ENCODE measurements at regions not wholly inside any gene's neighbourhood (a gene's known extent, or its start where the extent isn't known, plus 50 kb on each side); places are given as distances from the start of the nearest gene placed in this dataset.
A peak's percentile ranks its signal among the peaks of the same experiment; 100 is the strongest.
"Not testable (repeated sequence)": the region's sequence is repeated elsewhere in the genome, so short reads cannot be mapped to it uniquely, and the experiment has no call there.

DNA sequence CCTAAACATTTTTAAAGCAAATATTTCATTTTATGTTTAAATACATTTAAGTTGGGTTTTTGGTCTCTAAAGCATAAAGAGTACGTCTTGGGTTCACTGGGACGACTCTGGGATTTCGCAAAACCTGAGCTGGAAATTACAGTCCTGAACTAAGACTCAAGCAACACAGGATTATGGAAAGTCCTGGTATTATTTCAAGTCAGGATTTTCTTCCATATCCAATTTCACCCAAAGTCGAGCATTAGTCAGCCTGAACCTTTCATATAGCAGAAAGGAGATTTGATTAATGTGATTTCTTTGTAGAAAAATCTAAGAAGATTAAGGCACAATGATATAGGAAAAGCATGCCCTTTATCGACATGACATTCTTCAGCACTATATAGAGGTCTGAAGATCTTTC, 100.0 kb downstream of the MTERF1 start:
- no peak for DNase-seq (ENCODE audit: low spot score)

DNA sequence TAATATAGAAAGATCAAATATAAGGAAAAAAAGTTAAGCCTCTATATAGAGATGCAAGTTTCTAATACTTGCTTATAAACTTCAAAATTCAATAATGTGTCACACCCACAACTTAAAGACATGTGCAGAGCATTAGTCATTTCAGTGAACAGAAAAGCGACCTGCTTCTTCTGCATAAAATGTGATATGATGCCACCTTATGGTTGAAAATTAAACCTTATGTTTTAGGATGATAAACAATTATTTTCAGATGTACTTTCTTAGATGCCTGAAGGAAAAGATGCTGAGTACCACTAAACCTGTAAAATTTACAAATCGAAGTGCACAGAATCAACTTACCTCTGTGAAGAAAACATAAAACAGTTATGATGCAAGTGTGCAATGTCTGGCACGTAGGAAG, 96.0 kb downstream of the MTERF1 start:
- DNase-seq (ENCODE audit: low spot score), result peak; percentile 61

DNA sequence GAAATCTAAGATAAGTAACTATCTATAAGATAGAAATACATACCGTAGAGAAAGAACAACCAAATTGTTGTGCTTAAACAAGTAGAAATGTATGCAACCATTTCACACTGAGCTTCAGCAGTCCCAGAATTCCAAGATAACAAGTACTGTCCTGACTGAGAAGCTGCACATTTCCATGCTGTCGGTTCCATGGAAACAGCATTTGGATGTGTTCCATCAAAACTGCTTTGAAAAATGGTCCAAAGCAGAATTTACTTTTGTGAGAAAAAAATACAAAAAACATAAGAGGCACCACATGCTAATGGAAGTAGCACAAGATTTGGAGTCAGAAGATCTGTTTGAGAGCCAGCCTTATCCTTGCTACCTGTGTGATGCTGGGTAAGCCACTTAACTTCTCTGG, 92.6 kb downstream of the MTERF1 start:
- DNase-seq (ENCODE audit: low spot score), result no peak

DNA sequence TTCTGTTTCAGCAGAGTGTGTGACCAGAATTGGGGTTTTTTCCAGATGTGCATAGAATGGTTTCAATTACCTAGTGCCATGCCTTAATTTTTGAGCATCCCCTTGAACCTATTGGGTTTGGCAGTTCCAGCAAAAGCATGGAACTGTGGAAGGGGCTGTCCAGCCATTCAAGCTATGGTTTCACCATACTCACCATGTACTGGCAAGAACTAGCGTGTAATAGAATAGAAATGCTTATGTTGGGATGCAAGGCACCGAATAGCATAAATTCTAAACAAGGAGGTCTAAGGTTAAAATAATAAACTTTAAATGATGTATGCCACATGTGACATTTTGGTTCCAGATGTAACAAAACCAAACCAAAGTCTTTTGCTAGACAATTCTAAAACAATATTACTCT, 91.4 kb downstream of the MTERF1 start:
- DNase-seq (ENCODE audit: low spot score), result no peak

DNA sequence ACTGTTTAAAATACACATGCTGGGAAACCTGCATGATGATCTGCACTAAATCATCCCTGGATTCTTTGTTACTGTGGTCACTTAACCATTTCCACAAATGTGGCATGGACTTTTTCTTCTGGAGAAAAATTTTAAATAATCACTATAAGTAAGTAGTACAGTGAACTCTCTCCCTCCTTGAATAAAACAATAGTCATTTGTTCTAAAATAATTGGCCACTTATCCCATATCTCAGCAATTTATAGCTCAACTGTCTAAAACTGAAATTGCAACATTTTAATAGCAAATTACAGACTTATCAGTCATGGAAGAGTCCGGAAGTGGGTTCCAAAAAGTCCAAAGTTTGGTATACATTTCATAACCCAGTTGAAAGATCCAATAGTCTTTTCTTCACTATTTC, 90.9 kb downstream of the MTERF1 start:
- DNase-seq (ENCODE audit: low spot score), result no peak

DNA sequence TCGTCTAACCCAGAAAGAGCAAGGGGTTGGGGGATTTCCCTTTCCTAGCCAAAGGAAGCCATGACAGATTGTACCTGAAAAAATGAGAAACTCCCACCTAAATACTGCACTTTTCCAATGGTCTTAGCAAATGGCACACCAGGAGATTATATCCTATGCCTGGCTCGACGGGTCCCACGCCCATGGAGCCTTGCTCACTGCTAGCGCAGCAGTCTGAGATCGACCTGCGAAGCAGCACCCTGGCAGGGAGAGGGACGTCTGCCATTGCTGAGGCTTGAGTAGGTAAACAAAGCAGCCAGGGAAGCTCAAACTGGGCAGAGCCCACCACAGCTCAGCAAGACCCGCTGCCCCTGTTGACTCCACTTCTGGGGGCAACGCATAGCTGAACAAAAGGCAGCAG, 89.9 kb downstream of the MTERF1 start:
- not testable (repeated sequence) for DNase-seq (ENCODE audit: low spot score)

DNA sequence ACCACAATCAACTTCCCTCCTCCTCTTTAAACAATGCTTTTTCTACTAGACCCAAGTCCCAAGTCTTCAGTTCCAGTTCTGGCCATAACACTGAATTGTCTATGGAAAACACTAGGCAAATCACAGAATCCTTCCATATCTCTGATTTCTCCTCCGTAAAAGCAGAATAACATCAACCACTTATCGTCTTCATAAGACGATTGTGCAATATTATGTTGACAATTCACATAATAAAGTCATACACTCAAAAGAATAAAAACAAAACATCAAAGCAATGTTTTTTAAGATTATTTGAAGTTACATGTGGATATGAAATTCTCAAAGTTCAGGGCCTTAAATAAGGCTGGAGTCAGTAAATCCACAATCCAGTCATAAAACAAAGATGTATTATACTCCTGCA, 84.4 kb downstream of the MTERF1 start:
- no peak for DNase-seq (ENCODE audit: low spot score)

DNA sequence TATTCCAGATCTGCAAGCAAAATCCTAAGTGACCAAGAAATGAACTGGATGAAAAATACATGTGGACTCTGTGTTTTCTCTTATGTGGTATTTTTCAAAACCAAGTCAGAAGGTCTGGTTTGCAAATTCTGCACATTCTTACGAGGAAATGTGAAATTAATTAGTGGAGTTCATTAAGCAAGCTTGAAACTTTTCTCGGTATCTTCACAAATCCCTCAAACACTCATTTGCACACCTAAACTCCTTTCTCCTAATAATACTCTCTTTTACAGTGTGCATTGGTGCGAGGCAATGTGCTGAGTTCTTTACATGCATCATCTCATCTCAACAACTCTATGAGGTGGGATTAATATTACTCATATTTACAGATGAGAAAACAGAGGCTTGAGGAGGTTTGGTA, 82.1 kb downstream of the MTERF1 start:
- DNase-seq (ENCODE audit: low spot score), result no peak

DNA sequence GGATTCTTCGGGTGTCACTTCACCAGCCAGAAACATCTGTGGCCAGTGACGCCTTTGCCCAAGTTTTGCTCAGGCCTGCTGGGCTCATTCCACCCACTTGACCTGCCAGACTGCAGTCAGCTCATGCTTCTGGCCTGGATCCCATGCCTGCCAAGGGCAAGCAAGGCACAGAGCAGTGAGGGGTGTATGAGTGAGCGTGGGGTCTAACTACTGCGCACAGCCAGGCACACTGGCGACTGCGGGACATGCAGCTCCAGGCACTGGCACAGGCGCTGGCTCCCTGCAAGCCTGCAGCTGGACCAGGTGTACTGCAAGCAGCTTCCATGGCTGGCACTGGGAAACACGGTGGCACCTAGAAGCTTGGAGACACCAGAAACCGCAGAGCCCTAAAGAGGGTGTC, 80.1 kb downstream of the MTERF1 start:
- no peak for DNase-seq (ENCODE audit: low spot score)

DNA sequence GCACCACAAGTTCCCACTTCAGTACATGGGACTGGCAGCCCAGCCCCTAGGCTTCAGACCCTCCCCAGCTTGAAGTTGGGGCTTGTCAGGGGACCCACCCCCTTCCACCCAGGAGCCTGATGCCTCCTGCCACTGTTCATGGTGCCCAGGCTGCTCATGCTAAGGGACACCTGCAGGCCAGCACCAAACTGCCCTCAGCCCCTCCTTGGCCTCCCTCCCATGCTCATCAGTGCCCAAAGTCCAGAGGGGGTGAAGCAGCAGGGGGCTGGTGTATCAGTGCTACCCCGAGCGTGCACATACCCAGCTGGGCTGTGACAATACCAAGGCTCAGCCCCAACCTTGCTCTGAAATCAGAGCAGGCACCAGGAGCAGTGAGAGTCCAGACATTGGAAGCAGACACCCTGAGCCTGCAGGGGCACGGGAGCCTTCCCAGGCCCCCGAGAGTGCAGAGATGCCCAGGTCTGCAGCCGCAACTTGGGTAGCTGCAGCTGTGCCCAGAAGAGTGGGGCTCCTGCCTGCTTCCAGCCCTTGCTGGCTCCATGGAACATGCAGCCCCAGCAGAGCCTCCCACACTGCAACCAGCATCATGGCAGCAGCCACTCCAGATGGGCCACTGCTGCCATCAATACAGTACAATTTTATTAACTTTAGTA, 79.0 kb downstream of the MTERF1 start:
- DNase-seq (ENCODE audit: low spot score), result no peak

DNA sequence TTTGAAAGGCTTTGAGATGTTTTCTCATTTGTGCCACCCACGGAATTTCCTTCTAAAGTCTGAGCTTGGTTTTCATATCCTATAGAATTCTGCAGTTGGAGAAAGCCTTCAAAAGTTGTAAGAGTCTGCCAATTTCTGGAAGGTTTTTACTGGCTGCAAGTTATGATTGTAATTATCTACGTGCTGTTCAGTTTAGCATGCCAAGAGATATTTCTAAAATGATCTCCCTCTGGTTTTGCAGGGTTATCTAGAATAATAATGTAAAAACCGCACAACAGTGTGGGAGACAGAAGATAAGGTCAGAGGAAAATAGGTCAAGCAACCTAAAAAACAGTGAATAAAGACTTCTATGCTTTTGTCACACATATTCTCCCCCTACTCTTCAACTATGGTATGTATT, 69.3 kb downstream of the MTERF1 start:
- no peak for DNase-seq (ENCODE audit: low spot score)

DNA sequence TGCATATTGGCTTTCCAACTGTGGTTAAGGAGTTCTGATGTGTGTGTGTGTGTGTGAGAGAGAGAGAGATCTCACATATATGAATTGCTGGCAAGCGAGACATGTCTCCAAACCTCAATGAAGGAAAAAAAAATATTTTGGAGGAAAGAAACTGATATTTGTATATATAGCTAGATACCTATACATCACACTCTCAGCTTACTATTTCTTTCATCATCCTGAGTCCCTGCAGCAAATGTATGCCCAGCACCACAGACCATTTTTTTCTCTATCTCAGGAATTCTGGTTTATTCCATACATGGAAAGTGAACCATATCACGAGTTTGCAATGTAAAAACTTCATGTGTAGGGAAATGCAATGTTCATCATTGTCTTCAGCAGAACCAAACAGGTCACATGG, 68.9 kb downstream of the MTERF1 start:
- DNase-seq (ENCODE audit: low spot score), result no peak

DNA sequence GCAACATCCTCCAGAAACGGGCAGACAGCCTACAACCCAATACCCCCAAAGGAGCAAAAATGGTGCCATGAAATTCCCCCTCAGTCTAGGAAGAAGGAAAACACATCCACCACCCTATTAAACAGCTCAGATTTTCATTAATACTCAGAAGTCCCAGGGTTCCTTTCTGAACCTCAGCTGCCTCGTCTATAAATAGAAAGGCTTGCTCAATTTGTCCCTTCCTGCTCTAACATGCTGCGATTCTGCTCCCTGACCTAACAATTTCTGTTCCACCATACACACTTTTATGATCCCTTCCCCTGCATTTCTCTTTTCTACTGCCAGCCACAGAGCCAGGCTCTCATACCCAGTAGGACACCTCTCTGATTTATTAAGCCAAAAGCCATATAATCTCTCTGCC, 68.1 kb downstream of the MTERF1 start:
- no peak for DNase-seq (ENCODE audit: low spot score)

DNA sequence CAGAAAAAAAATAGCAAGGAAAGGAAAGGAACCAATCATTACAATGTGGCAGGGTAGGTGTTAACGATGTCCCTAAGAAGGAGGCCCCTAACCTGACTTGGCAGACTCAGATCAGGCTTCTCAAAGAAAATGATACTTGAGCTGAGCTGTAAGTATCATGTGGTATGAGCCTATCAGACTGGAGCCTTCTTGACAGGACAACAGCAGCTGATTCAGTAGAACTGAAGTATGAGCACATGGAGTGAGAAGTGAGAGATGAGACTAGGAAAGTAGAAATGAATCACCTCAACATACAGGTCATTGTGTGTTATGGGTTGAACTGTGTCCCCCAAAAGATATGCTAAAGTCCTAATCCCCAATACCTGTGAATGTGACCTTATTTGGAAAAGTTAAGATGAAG, 66.3 kb downstream of the MTERF1 start:
- DNase-seq (ENCODE audit: low spot score), result no peak

Data from kidney capillary endothelial cell (primary cell).